Fibroblast of the aortic adventitia (primary cell): ENCODE measurements at regions not wholly inside any gene's neighbourhood (a gene's known extent, or its start where the extent isn't known, plus 50 kb on each side); places are given as distances from the start of the nearest gene placed in this dataset.
"Not testable (repeated sequence)": the region's sequence is repeated elsewhere in the genome, so short reads cannot be mapped to it uniquely, and the experiment has no call there.

Experiments used
- DNase-seq: peaks from one replicate; pipeline ENCODE4 v3.0.0-alpha.2; 2010; ENCODE audit warnings: low read depth
- H3K4me3 ChIP-seq: 2 replicates; pipeline ENCODE4 v1.5.1; 2011; ENCODE audit warnings: low read depth, mild to moderate bottlenecking, control low read depth, low read length, moderate library complexity
- TF ChIP-seq, protein P1 (sequence below): IDR thresholded peaks from 2 replicates; pipeline ENCODE4 v1.5.1; 2011; ENCODE audit warnings: mild to moderate bottlenecking, low read length, control low read depth, inconsistent platforms; ENCODE audit not compliant: insufficient read depth

DNA sequence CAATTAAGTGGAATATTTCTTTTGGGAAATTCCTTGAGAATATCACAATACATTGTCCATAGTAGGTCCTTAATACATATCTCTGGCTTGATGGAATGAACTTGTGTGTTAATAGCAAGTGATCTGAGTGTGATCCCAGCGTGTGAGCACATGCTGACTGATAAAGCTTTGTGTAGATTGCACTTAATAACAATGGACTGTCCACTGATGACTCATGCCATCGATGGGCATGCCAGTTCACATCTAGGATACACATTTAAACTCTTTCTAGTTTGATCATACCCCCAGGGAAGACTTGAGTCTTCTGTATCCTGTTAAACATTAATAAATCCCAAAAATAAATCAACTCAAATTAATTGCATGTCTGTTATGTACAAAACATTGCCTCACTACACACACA is 454.3 kb upstream of the SPTLC3 start:
- TF ChIP-seq, protein P1, sequence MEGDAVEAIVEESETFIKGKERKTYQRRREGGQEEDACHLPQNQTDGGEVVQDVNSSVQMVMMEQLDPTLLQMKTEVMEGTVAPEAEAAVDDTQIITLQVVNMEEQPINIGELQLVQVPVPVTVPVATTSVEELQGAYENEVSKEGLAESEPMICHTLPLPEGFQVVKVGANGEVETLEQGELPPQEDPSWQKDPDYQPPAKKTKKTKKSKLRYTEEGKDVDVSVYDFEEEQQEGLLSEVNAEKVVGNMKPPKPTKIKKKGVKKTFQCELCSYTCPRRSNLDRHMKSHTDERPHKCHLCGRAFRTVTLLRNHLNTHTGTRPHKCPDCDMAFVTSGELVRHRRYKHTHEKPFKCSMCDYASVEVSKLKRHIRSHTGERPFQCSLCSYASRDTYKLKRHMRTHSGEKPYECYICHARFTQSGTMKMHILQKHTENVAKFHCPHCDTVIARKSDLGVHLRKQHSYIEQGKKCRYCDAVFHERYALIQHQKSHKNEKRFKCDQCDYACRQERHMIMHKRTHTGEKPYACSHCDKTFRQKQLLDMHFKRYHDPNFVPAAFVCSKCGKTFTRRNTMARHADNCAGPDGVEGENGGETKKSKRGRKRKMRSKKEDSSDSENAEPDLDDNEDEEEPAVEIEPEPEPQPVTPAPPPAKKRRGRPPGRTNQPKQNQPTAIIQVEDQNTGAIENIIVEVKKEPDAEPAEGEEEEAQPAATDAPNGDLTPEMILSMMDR, result no peak
- no peak overlapping the region for H3K4me3 ChIP-seq
- DNase-seq, result no peak

DNA sequence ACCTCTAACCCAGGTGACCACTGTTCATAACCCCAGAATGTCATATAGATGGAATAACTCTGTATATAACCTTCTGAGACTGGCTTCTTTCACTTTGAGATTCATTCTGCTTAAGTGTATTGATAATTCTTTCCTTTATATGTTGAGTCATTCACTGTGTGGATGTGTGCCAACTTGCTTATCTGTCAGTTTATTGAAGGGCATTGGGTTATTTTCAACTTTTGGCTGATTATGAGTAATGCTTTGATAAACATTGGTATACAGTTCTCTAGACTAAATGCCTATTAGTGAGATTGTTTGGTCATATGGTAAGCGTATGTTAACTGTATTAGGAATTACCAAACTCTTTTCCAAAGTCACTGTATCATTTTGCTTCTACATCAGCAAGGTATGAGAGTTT is 453.4 kb upstream of the SPTLC3 start:
- TF ChIP-seq, protein P1, result no peak
- DNase-seq, result no peak

DNA sequence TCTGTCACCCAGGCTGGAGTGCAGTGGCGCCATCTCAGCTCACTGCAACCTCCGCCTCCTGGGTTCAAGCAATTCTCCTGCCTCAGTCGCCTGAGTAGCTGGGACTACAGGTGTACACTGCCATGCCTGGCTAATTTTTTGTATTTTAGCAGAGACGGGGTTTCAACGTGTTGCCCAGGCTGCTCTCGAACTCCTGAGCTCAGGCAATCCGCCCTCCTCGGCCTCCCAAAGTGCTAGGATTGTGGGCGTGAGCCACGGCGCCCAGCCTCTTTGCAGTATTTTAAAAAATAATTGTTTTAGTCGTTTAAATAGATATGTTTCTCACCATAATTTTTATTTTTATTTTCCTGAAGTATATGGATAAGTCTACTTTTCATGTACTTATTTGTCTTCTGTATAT is 452.9 kb upstream of the SPTLC3 start:
- not testable (repeated sequence) for DNase-seq, H3K4me3 ChIP-seq

More for the DNA sequence above, 453.4 kb upstream of the SPTLC3 start:
- H3K4me3 ChIP-seq, result no peak overlapping the region

DNA sequence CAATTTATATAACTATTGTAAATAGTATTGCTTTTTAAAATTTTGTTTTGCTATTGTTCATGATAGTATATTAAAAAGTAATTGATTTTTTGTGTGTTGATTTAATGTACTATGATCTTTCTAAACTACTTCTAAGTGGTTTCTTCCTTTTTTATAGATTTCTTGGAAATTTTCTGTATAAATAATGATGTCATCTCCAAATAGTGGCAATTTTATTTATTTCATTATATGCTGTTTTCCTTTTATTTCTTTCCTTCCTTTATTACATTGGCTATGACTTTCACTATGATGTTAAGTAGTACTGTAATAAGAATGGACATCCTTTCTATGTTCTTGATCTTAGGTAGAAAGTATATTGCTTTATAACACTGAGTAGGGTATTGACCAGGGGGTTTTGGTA is 451.5 kb upstream of the SPTLC3 start:
- DNase-seq, result no peak
- H3K4me3 ChIP-seq, result no peak overlapping the region
- TF ChIP-seq, protein P1, result no peak

DNA sequence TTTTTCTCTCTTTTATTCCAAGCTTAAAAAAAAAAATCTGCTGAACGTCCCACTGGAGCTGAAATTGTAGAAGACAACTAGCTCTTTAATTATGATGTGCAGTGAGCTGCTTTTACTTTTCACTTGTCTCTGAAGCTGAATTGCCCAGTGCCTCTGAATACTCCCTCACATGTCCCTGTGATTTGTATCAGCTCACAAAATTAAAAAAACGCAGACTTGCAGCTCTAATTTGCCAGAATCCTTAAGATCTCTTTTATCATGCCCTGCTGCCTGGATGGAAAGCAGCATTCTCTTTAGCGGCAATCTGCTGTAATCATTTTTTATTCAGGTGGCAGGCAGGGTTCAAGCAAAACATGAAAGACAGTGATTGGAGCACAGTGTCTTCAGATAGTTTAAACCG is 443.8 kb upstream of the SPTLC3 start:
- no peak for DNase-seq
- H3K4me3 ChIP-seq, result no peak overlapping the region
- TF ChIP-seq, protein P1, result no peak

DNA sequence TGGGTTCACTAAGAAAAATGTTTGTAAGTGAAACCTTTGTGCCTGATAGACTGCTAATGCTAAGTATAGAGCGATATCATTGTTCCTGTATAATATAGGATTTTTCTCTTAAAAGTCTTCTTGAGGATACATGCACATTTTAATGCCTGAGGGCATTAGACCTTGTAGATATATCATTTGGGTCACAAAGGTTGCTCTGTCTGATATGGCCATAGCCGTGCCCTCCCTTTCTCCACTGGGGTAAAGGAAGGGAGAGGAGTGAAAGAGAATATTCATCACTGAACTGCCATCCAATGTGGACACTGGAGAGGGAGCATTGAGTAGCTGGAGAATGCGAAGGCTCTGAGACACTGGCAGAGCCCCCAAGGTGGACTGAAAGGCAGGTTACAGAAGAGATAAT is 442.2 kb upstream of the SPTLC3 start:
- DNase-seq, result no peak
- H3K4me3 ChIP-seq, result no peak overlapping the region
- TF ChIP-seq, protein P1, result no peak

DNA sequence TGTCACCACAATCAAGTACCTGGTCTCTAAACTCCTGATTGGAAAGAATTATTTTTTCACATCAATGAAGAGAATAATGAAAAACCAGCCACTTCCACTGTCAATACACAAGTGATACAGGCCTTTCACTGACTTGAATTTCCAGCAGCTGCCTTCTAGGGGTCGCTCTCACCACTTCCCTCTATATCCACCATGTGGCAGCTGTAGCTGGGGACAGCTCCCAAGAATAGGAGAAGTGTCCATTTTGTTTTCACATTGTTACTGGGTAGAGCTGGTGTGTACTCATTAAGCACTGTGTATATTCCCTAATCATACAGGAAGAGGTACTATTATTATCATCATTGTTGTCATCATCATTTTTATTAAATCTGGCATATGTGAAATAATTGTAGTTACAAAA is 438.4 kb upstream of the SPTLC3 start:
- DNase-seq, result no peak
- no peak overlapping the region for H3K4me3 ChIP-seq
- TF ChIP-seq, protein P1, result no peak
